ENCODE measurements at regions not wholly inside any gene's neighbourhood (a gene's known extent, or its start where the extent isn't known, plus 50 kb on each side); places are given as distances from the start of the nearest gene placed in this dataset.

DNA sequence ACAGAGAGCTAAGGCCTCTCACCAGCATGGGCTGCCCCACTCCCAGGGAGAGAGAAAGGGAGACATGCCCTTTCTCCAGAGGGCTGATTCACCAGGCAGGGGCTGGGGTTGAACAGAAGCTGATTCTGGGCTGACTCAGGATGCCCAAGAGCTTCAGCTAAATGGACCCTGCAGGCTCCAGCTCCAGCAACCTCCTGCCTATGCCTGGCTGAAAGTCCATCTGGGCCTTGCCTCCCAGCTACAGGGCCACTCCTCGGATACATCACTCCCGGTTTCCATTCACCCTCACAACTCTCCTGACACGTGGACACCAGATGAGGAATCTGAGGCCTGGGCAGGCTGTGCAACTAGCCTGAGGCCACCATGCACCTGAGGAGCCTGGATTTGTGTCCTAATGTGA lies 215.5 kb downstream of the BUD13 start:
- DNase-seq (ENCODE audit: low spot score): no peak

DNA sequence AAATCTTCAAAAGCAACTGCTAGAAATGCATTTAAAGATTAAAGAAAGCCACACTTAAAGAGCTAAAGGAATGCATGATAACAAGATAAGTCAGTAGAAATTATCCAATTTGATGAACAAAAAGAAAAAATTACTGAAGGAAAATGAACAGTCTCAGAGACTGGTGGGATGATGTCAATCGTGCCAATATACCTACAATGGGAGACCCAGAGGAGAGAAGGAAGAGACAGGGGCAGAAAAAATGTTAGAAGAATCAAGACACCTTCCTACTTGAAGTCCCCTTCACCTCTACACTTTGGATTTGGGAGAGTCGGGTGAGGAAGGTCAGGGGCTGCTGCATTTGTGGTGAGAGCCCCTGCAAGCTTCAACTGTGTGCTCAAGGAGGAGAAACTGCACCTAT lies 216.3 kb downstream of the BUD13 start:
- no peak for DNase-seq (ENCODE audit: low spot score)

DNA sequence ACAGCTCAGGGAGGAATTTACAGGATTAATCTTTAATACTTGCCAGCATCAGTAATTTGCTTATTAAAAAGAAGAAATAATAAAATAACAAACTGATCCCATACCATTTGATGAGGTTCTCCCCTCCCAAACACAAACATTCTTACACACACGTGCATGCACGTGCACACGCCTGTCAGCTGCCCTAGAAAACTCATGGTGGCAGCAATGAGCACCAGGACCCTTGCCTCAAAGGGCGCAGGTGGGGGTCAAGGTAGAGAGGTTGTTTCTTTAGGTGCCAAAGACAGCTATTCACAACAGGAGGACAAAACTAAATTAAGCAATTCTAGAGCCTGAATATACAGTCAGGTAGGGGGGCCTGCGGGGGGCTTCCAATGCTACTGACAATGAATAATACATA lies 219.3 kb downstream of the BUD13 start:
- DNase-seq (ENCODE audit: low spot score): no peak

DNA sequence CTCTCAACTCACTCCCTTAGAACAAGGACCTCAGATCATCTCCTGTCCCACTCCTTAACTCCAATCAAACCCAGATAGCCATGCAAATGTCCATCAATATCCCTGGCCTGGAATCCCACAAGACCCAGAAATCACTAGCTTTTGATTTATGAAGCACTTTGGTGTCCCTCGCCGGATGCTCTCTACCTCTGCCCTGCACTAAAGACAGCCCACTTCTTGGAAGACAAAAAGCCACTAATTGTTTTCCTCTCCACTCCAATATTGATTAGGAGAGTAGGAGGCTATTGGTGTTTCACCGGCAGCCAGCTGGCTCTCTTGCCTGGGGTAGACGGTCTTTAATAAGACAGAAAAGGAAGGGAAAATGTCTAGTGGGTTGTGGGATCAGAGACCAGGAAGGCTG lies 221.2 kb downstream of the BUD13 start:
- no peak for DNase-seq (ENCODE audit: low spot score)

DNA sequence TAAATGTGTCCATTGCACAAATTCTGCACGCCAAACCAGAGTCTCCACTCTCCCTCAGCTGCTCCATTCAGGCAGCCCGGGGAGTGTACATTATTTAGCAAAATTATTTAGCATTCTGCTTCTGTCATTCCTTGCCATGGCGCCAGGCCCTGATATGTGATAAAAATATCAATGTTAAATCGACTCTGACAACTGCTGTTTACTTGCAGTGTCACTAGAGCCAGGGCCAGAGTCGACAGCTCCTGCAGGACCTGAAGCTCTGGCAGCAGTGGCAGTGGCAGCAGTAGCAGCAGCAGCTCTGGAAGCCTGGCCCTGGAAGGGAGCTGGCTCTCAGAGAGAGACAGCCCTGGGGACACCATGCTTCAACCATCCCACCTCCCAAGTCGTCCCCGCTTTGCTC lies 224.5 kb downstream of the BUD13 start:
- DNase-seq (ENCODE audit: low spot score): no peak

DNA sequence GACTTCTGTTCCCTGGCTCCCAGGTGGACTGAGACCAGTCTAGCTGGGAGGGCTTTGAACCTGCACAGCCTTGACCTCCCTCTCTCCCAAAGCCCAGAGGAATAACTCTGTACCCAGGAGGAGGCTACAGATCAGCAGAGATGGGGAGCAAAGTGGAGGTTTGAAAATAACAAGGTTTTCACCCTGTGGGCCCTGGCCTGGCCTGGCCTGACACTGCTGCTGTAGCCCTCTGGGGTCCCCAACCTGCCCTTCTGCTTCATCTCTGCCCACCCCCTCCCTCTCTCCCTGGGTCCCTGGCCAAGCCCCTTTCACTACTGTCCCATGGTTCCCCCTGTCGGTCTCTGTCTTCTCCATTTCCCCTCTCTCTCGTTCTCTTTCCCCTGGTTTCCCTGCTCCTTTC lies 225.2 kb downstream of the BUD13 start:
- DNase-seq (ENCODE audit: low spot score): no peak

DNA sequence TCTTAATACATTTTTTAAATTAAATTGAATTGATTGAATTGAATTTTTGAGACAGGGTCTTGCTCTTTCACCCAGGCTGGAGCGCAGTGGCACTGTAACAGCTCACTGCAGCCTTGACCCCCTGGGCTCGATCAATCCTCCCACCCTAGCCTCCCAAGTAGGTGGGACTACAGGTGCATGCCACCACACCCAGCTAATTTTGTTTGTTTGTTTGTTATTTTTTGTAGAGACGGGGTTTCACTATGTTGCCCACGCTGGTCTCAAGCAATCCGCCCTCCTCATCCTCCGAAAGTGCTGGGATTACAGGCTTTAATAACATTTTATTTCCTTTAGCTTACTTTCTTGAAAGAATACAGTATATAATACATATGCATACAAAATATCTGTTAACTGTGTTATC lies 226.9 kb downstream of the BUD13 start:
- no peak for DNase-seq (ENCODE audit: low spot score)

DNA sequence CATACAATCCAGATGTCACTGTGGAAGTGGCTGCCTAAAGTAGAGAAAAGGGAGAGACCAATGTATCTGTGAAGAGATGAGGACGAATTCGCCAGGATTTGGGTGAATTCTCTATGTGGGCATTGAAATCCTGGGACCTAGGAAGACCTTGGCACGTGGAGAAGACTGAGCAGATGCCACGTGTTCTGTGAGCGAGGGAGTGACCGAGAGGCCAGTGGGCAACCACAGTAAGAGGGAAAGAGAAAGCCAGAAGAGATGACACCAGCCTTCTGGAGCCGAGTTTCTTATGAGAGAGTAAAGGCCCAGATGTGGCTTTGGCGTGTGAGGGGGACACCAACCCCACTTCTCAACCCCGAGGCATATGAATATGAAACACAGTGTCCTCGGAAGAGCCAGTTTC lies 228.1 kb downstream of the BUD13 start:
- no peak for DNase-seq (ENCODE audit: low spot score)

DNA sequence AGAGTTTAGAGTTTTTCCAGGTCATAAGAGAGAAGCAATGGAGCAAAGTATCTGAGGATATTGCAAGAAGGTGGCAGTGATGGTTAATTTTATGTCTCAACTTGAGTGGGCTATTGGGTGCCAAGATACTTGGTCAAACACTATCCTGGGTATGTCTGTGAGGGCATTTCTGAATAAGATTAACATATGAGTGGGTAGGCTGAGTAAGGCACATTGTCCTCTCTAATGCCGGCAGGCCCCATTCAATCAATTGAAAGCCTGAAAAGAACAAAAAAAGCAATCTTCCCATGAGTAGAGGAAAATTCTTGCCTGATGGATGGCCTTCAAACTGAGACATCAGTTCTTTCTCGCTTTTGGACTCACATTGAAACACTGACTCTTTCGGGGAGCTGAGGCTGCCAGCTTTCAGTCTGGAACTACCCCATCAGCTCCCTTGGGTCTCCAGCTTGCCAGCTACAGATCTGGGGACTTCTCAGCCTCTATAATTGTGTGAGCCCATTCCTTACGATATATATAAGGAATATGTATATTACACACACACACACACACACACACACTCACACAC lies 228.8 kb downstream of the BUD13 start:
- no peak for DNase-seq (ENCODE audit: low spot score)

DNA sequence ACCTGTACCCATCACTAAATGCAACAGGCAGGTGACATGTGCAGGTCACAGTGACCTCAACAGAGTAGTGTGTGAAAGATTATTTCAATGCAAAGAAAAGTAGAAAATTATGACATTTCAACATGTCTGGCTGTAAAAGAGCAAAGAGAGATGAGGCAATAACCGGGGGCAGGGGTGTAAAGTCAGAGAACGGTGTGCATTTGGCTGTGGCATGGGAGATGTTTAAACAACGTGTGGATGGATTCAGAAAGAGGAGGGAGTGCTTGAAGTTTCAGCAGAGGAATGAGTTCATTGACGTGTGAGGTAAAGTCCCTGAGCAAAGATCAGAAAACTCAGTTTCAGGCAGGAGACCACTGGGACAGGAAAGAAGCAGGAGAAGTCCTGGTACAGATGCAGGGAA lies 229.7 kb downstream of the BUD13 start:
- no peak for DNase-seq (ENCODE audit: low spot score)

DNA sequence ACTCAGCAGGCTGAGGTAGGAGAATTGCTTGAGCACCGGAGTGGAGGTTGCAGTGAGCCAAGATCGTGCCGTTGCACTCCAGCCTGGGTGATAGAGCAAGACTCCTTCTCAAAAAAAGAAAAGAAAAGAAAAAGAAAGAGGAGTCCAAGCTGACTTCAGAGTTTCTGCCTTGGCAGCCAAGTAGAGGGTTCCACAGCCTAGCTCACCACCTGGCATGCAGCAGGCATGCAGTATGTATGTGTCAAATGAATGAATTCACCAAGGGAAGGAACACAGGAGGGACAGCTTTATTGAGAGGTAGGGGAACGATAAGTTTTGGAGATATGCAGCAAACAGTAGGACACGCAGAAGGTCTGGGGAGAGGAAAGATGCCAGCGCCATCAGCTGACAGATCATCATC lies 230.4 kb downstream of the BUD13 start:
- no peak for DNase-seq (ENCODE audit: low spot score)

DNA sequence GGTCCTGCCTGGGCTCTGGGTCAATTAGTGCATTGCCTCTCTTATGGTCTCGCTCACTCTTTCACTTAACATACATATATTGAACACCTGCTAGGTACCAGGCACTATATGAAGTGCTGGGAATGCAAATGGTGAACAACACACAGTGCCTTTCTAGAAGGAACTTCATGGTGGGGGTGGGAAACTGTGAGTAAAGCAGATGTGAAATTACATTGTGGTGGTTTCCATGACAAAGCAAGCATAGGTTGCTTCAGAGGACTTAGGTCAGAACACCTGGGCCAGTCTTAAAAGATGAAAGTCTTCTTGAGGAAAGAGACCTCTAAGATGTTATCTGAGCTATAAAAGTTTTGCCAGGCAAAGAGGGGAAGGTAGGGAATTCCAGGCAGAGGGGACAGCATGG lies 231.3 kb downstream of the BUD13 start:
- DNase-seq (ENCODE audit: low spot score): no peak

DNA sequence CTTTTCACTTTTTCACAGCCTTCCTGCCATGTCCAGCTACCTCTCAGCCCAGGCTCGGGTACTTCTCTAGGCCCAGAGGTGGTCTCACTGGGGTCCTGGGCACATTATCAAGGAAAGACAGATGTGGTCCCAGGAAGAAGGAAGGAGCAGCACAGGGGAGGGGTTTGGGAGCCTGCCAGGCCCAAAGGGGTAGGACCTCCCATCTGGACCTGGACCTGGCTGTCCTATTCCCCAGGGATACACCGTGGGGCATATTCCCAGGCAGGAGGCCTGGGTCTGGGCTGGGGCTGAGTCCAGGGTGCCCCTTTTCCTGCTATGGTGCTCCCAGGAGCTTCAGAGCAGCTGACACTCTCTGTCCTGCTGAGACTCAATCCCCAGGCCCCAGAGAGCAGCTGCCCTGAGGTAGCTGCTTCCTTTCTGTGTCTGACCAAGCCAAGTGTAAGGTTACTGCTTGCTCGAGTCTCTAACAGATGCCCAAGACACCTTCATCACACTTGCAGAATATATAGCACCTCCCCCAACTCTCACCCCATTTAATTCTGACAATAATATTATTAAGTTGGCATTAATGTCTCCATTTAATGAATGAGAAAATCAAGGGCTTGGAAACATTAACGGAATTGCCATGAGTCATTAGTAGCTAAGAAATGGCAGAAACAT lies 232.0 kb downstream of the BUD13 start:
- no peak for DNase-seq (ENCODE audit: low spot score)

DNA sequence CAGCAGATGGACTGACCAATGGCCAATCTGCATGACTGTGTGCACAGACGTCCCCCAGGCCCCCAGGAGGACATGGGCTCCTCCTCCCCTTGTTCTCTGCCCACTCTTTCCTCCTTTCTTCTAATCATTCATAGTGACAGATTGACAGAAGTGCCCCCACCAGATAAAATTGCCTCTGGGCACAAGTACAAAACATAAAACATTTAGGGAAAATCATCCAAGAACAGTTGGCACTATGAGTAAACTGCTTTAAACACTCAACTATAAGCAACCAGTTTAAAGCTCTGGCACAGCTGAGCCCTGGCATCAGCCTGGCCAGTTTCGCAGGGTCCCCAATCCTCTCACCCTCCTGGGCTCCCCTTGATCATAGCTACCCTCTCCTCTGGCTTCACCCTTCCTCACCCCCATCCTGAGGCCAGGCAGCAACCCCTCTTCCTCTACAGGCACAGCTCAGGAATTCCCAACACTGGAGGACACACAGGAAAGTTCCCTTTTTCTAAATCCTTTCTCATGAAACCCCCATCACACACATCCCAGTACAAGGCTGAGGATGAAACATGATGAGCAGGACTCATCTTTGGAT lies 232.9 kb downstream of the BUD13 start:
- no peak for DNase-seq (ENCODE audit: low spot score)

DNA sequence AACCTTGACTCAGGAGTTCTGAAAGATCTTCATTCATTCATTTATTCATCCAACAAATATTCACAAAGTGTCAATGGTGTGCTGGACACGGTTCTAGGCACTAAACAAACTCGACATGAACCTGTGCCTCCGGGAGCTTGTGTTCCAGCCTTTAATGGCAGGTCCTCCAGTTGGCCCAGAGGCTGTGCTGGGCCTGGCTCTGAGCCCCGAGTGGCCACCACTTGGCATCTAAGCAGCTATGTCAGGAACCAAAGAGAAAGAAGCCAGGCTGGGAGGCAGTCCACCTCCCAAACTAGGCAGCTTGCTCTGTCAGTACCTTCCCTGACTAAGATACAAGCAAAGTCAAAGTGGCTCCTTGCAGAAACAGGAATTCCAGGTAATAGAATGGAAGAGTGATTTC lies 233.6 kb downstream of the BUD13 start:
- no peak for DNase-seq (ENCODE audit: low spot score)

DNA sequence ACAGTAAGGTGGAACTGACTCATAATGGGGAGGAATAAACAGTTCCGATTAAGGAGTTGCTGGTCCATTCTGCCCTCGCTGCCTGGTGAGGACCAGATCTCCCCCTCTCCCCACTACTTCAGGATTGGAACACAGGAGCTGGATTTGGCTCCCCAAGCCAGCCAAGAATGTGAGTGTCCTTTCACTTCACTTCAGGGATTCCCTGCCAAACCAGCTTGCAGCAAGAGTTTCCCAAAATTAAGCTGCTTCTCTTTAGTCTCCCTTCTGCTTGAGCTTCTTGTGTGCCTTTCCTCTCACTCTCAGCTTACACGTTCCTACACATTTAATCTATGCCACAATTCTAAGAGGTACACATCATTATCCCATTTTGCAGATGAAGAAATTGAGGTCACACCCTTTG lies 234.1 kb downstream of the BUD13 start:
- no peak for DNase-seq (ENCODE audit: low spot score)

DNA sequence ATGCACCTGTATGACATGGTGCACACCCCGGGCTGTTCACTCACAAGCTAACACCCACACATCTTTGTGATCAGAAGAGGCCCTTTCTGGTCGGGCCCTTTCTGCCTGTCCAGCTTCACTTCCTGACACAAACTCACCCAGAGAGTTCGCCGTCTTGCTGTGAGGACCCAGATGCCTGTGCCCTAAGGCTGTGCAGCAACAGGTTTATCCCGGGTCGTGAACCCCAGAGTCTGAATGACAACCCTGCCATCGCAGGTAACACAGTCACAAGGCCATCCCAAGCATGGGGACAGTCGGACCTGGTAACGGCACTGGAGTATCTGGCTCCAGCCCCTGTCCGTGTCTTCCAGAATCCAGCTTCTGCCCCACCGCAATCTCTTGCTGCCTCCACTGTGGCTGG lies 235.1 kb downstream of the BUD13 start:
- DNase-seq (ENCODE audit: low spot score): no peak

DNA sequence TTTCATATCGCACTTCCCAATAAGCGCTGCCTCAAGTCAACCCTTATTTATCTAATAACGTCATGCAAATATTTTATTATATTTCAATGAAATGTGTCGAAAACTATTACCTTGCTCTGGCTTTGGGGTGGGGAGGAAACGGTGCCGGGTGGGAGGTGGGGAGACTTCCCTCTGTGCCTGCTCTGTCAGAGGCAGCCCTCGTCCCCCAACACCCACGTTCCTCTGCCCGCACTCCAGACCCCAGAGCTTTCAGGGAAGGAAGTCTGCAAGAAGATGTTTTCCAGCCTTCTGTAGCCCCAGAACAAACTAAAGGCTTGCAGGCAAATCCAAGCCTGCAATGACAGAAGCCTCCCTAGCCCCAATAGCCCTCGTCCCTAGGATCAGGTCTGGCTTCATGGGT lies 235.7 kb downstream of the BUD13 start:
- no peak for DNase-seq (ENCODE audit: low spot score)

DNA sequence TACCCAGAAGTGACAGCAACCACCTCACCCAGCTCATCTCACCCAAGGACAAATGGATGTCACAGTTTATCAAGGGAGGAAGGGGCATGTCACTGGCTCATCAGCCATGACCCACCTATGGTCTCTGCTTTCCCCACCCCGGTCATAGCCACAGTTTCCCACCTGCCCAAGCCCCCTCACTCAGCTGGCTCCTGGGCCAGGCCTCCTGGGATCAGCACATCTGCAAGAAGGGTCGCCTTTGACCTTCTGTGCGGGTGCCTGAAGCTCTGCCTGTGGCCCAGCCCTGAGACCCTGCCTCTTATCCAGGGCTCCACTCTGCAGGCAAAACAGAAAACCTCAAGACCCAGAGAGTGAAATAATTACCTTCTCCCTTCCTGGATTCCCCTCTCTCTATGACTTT lies 236.4 kb downstream of the BUD13 start:
- DNase-seq (ENCODE audit: low spot score): no peak

DNA sequence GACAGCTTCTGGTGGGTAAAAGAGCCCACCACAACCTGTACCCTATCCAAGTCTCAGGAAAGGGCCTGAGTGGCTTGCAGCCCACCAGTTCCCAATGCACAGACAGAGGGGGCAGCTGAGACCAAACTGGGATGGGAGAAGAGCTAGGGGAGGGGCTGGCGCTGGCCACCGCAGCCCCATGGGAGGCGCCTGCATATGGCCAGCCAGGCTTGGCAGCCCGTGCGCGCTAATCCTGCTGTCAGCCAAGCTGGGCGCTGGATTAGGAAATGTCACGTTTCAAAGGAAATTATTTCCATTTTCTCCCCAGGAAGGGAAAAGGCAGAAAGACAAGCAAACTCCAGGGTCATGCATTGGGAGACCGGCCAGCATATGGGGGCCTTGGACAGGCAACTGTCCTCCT lies 236.8 kb downstream of the BUD13 start:
- DNase-seq (ENCODE audit: low spot score): no peak

DNA sequence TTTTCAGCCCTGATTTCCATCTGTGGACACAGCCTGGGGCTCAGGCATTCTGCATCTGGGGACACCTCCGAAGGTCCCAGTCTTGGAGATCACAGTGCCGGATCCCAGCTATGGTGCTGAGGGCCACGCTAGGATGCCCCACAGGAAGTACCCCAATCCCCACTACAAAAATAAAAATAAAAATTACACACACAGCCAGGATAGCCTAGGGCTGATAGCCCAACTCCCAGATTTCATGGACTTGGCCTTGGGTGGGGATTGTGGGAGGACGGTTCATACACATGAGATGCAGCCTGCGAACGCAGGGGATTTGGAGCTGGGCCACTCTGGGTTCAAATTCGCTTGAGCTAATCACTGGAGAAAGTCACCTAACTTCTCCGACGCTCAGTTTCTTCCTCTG lies 237.7 kb downstream of the BUD13 start:
- DNase-seq (ENCODE audit: low spot score): no peak

DNA sequence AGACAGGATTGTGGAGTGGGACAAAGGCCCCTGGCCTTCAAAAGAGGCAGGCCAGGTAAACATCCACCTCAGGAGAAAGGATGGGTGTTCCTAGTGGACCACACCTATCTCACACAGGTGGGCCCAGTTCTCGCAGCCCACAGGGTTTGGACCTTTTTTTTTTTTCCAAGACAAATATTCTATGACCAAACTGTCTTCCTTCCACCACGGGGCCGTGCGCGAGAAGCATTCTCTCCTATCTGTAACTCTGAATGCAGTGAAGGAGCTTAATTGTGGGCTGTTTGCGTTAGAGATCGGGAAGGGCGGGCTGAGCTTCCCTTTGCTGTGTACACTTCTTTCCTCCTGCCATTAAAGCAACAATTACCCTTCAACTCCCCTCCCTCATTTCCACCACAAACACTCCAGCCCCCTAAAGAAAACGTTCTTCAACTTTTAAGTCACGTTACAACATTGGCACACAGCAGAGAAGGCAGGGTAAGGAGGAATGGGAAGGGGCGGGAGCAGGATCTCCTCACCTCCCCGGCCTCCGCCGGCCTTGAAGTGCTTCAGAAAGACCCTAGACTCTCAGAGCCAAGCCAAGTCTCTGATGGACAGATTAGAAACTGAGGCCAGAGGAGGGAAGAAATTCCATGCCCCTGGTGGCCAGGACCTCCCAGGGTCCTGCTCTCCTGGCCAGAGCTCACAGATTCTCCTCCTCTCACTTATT lies 238.4 kb downstream of the BUD13 start:
- no peak for DNase-seq (ENCODE audit: low spot score)

DNA sequence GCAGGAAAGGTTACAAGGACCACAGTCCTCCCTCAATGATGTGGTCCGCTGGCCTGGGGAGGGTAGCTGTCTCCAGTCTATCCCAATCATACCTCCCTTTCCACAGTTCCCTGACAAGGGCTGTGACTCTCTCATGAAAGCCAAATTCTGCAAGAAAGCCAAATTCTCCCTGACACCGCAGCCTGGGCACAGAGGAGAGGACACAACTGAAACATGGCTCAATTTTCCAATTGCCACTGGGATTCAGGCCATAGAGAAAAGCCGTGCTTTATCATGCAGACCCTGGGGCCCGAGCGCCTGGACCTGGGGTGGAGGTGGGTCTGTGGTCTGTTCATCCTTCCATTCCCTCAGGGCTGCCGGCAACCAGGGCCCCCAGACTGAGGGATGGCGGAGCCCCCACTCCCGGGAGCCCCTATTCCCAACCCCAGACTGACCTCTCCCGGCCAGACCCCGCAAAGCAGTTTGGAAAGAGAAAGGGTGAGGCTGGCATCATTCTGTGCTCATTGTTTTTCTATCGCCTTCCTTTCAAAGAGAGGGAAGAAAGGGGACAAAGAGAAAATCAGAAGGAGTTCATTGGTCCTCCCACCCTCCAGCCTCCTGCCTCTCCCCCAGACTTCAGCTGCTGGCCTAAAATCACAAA lies 239.5 kb downstream of the BUD13 start:
- DNase-seq (ENCODE audit: low spot score): no peak

Measured in NAMALWA (cell line).